ENCODE measurements at regions not wholly inside any gene's neighbourhood (a gene's known extent, or its start where the extent isn't known, plus 50 kb on each side); places are given as distances from the start of the nearest gene placed in this dataset.

GRCh38 chr1:78830321-78830720 is 176.2 kb downstream of the ADGRL4 start:
- peaks cover 41% of the 10 kb centered on the region for H3K4me1 Mint-ChIP-seq (ENCODE audit: low read depth, unreplicated experiment)
- no peak for TF ChIP-seq CTCF (IDR thresholded peaks at IDR 0.05; ENCODE audit: insufficient read depth, low read depth, low read length)
- TF ChIP-seq EZH2 (IDR thresholded peaks at IDR 0.05; ENCODE audit: insufficient read depth, low read length), result no peak

GRCh38 chr1:78831731-78832360 is 174.7 kb downstream of the ADGRL4 start:
- Histone ChIP-seq H3K36me3 (ENCODE audit: insufficient read depth, low read length) (no peaks in the 10 kb centered on the region), H3K9ac (ENCODE audit: low read length) (peak overlapping the region; percentile 3), H3K4me3 (ENCODE audit: insufficient read depth, low read depth, low read length) (no peak overlapping the region), H3K9me3 (ENCODE audit: insufficient read depth, low read depth, low read length) (no peaks in the 10 kb centered on the region), H3K27me3 (ENCODE audit: insufficient read depth, low read length) (no peaks in the 10 kb centered on the region), H3K4me1 (ENCODE audit: insufficient read depth, low read length) (peaks cover 30% of the 10 kb centered on the region), H3K79me2 (ENCODE audit: insufficient read depth, low read length) (no peaks in the 10 kb centered on the region), H3K27ac (ENCODE audit: low read depth, low read length) (peak overlapping the region; percentile 72), H2AFZ (ENCODE audit: low read depth, low read length) (no peak overlapping the region), H4K20me1 (ENCODE audit: insufficient read depth, low read length) (no peaks in the 10 kb centered on the region), H3K4me2 (ENCODE audit: low read length) (peak overlapping the region; percentile 49)
- H3K27me3 Mint-ChIP-seq (ENCODE audit: low read depth, unreplicated experiment), result no peaks in the 10 kb centered on the region
- TF ChIP-seq CTCF (IDR thresholded peaks at IDR 0.05; ENCODE audit: insufficient read depth, low read depth, low read length) (no peak), EZH2 (IDR thresholded peaks at IDR 0.05; ENCODE audit: insufficient read depth, low read length) (no peak)
- H3K36me3 Mint-ChIP-seq (ENCODE audit: low read depth, unreplicated experiment), result no peaks in the 10 kb centered on the region
- DNase-seq (ENCODE audit: low read depth) (peak; percentile 98), FAIRE-seq (peak; percentile 97)
- peaks cover 41% of the 10 kb centered on the region for H3K4me1 Mint-ChIP-seq (ENCODE audit: low read depth, unreplicated experiment)
- H3K27ac Mint-ChIP-seq (ENCODE audit: unreplicated experiment), result peak overlapping the region; percentile 95
- H3K9me3 Mint-ChIP-seq (ENCODE audit: unreplicated experiment), result no peaks in the 10 kb centered on the region
- H3K4me3 Mint-ChIP-seq (ENCODE audit: unreplicated experiment), result peak overlapping the region; percentile 7

More at GRCh38 chr1:78830321-78830720, 176.2 kb downstream of the ADGRL4 start:
- Histone ChIP-seq H3K27me3 (ENCODE audit: insufficient read depth, low read length) (no peaks in the 10 kb centered on the region), H3K79me2 (ENCODE audit: insufficient read depth, low read length) (no peaks in the 10 kb centered on the region), H3K4me3 (ENCODE audit: insufficient read depth, low read depth, low read length) (no peak overlapping the region), H3K4me1 (ENCODE audit: insufficient read depth, low read length) (peaks cover 30% of the 10 kb centered on the region), H4K20me1 (ENCODE audit: insufficient read depth, low read length) (no peaks in the 10 kb centered on the region), H3K9ac (ENCODE audit: low read length) (no peak overlapping the region), H3K27ac (ENCODE audit: low read depth, low read length) (no peak overlapping the region), H3K4me2 (ENCODE audit: low read length) (no peak overlapping the region), H3K36me3 (ENCODE audit: insufficient read depth, low read length) (no peaks in the 10 kb centered on the region), H3K9me3 (ENCODE audit: insufficient read depth, low read depth, low read length) (no peaks in the 10 kb centered on the region), H2AFZ (ENCODE audit: low read depth, low read length) (no peak overlapping the region)
- Mint-ChIP-seq H3K9me3 (ENCODE audit: unreplicated experiment) (no peaks in the 10 kb centered on the region), H3K36me3 (ENCODE audit: low read depth, unreplicated experiment) (no peaks in the 10 kb centered on the region), H3K4me3 (ENCODE audit: unreplicated experiment) (no peak overlapping the region), H3K27me3 (ENCODE audit: low read depth, unreplicated experiment) (no peaks in the 10 kb centered on the region), H3K27ac (ENCODE audit: unreplicated experiment) (peak overlapping the region; percentile 77)
- FAIRE-seq, result no peak
- DNase-seq (ENCODE audit: low read depth), result no peak

GRCh38 chr1:78833491-78833890 is 173.0 kb downstream of the ADGRL4 start:
- no peaks in the 10 kb centered on the region for H3K36me3 ChIP-seq (ENCODE audit: insufficient read depth, low read length)
- no peak overlapping the region for H2AFZ ChIP-seq (ENCODE audit: low read depth, low read length)
- TF ChIP-seq CTCF (IDR thresholded peaks at IDR 0.05; ENCODE audit: insufficient read depth, low read depth, low read length), result no peak
- no peak for TF ChIP-seq EZH2 (IDR thresholded peaks at IDR 0.05; ENCODE audit: insufficient read depth, low read length)
- no peaks in the 10 kb centered on the region for H4K20me1 ChIP-seq (ENCODE audit: insufficient read depth, low read length)
- Mint-ChIP-seq H3K36me3 (ENCODE audit: low read depth, unreplicated experiment) (no peaks in the 10 kb centered on the region), H3K4me1 (ENCODE audit: low read depth, unreplicated experiment) (peaks cover 41% of the 10 kb centered on the region), H3K9me3 (ENCODE audit: unreplicated experiment) (no peaks in the 10 kb centered on the region), H3K27me3 (ENCODE audit: low read depth, unreplicated experiment) (no peaks in the 10 kb centered on the region), H3K4me3 (ENCODE audit: unreplicated experiment) (no peak overlapping the region), H3K27ac (ENCODE audit: unreplicated experiment) (peak overlapping the region; percentile 83)
- H3K4me2 ChIP-seq (ENCODE audit: low read length), result peak overlapping the region; percentile 47
- H3K4me1 ChIP-seq (ENCODE audit: insufficient read depth, low read length), result peaks cover 30% of the 10 kb centered on the region
- H3K9me3 ChIP-seq (ENCODE audit: insufficient read depth, low read depth, low read length), result no peaks in the 10 kb centered on the region
- H3K27ac ChIP-seq (ENCODE audit: low read depth, low read length), result peak overlapping the region; percentile 72
- peak; percentile 80 for FAIRE-seq
- no peak overlapping the region for H3K9ac ChIP-seq (ENCODE audit: low read length)
- no peak overlapping the region for H3K4me3 ChIP-seq (ENCODE audit: insufficient read depth, low read depth, low read length)
- no peaks in the 10 kb centered on the region for H3K79me2 ChIP-seq (ENCODE audit: insufficient read depth, low read length)
- peak; percentile 86 for DNase-seq (ENCODE audit: low read depth)
- H3K27me3 ChIP-seq (ENCODE audit: insufficient read depth, low read length), result no peaks in the 10 kb centered on the region

Data from astrocyte (in vitro differentiated cells and primary cell).